Mucosa of rectum (tissue), 2 donors: ENCODE measurements at regions not wholly inside any gene's neighbourhood (a gene's known extent, or its start where the extent isn't known, plus 50 kb on each side); places are given as distances from the start of the nearest gene placed in this dataset.

Experiments
- H3K27ac ChIP-seq, 2 donors: one replicate each; pipeline ENCODE4 v1.7.0; 2013; ENCODE audit warnings: inconsistent platforms in 2 of 2, low read depth in 2 of 2, low read length in 2 of 2
- H3K27me3 ChIP-seq, 2 donors: one replicate each; pipeline ENCODE4 v1.7.0; 2013; ENCODE audit warnings: low read length in 2 of 2; ENCODE audit not compliant: control insufficient read depth in 2 of 2, insufficient read depth in 2 of 2
- H3K36me3 ChIP-seq, 2 donors: one replicate each; pipeline ENCODE4 v1.7.0; 2013; ENCODE audit warnings: low read length in 2 of 2; ENCODE audit not compliant: control insufficient read depth in 2 of 2, insufficient read depth in 2 of 2
- H3K4me1 ChIP-seq, 2 donors: one replicate each; pipeline ENCODE4 v1.7.0; 2013; ENCODE audit warnings: low read length in 2 of 2, mild to moderate bottlenecking in 1 of 2; ENCODE audit not compliant: control insufficient read depth in 2 of 2, insufficient read depth in 2 of 2
- H3K4me3 ChIP-seq, 2 donors: one replicate each; pipeline ENCODE4 v1.7.0; 2013; ENCODE audit warnings: low read length in 2 of 2
- H3K9ac ChIP-seq, 2 donors: one replicate each; pipeline ENCODE4 v1.7.0; 2013; ENCODE audit warnings: low read length in 2 of 2, low read depth in 1 of 2, mild to moderate bottlenecking in 1 of 2
- H3K9me3 ChIP-seq, 2 donors: one replicate each; pipeline ENCODE4 v1.7.0; 2013; ENCODE audit warnings: low read length in 2 of 2; ENCODE audit not compliant: control insufficient read depth in 2 of 2
- donor health status: healthy.
- donor health status: Normal muscosa, but diverticular disease.

DNA sequence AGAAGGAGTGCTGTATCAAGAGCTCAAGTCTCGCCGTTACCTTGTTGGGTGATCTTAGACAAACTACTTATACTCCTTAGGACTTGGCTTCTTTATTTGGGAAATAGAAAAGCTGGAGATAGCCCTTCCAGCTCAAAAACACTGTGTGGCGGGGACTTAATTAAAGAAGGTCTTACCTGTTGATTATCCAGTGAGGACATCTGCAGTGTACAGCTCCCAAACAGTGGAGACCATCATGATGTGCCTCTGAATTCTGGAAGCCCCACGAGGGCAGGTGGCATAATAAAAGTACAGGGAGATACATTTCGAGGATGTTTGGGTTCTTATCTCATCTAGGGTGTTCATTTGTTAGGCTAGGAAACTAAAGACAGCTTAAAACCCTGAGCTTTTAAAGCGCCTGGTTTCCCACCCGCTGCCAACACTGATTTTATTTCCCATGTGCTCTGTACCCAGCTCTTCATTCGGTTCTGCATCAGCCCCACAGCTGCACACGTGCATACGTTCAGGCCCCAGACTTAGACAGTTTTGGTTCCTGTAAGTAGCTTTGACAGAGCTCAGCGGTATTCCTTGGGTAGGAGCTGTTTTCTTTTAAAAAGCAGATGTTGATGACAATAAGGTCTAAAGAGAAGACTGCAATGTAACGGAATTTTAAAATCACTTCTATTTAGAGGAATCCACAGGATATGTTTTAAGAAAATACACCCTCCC lies 80.5 kb upstream of the SIX2 start:
- Histone ChIP-seq H3K36me3 (no peaks in the 10 kb centered on the region), H3K4me1 (no peaks in the 10 kb centered on the region), H3K27ac (no peak overlapping the region), H3K9ac (no peak overlapping the region), H3K27me3 (peaks cover 2 to 7% of the 10 kb centered on the region in 2 donors), H3K4me3 (no peak overlapping the region), H3K9me3 (no peaks in the 10 kb centered on the region)

DNA sequence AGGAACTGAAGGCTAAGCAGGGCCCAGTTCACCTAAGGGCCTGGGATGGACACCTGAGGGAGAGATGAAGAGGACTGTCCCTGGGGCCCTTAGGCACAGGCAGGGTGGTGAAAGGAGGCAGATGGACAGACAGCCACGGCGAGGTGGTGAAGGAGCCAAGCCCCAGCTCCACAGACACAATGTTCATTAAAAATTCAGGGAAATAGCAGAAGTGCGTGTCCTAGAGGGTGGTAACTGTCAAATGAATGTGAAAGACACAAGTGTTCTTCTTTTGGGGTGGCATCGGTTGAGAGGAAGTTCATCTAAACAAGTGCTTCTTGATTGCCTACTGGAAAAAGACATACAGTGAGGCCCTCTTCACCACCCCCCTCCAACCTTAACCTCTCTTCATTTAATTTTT lies 76.2 kb upstream of the SIX2 start:
- no peak overlapping the region for H3K4me3 ChIP-seq
- H3K27ac ChIP-seq = no peak overlapping the region
- no peaks in the 10 kb centered on the region for H3K36me3 ChIP-seq
- H3K27me3 ChIP-seq = no peaks in the 10 kb centered on the region
- no peaks in the 10 kb centered on the region for H3K9me3 ChIP-seq
- no peak overlapping the region for H3K9ac ChIP-seq
- no peaks in the 10 kb centered on the region for H3K4me1 ChIP-seq

DNA sequence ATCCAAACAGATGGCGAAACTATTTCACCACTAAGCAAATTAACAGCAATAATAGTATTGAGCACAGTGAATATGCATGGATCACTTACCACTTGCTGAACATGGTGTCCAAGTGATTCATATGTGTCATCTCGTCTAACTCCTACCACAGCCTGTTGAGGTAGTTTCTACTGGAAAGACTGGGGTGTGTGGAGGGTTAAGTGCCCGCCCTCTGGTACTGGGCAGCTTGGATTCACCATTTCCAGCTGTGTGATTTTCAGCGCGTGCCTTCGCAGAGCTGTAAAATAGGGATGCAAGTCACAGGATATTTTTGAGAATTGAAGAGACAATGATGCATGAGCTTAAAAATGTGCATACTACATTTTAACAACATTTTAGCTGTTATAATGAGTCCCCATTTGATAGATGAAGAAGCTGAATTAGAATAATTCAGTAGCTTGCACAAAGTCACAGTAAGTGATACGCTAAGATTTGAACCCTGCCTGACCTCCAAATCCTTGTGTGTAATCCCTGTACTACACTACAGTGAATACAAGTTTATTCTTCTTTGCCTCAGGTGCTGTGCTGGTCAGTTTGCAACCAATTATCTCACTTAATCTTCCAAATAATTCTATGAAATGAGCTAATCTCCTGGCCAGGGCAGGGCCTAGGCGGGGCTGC lies 75.2 kb upstream of the SIX2 start:
- Histone ChIP-seq H3K27ac (no peak overlapping the region), H3K4me3 (no peak overlapping the region), H3K9ac (no peak overlapping the region), H3K36me3 (no peaks in the 10 kb centered on the region), H3K9me3 (no peaks in the 10 kb centered on the region), H3K27me3 (no peaks in the 10 kb centered on the region), H3K4me1 (no peaks in the 10 kb centered on the region)

DNA sequence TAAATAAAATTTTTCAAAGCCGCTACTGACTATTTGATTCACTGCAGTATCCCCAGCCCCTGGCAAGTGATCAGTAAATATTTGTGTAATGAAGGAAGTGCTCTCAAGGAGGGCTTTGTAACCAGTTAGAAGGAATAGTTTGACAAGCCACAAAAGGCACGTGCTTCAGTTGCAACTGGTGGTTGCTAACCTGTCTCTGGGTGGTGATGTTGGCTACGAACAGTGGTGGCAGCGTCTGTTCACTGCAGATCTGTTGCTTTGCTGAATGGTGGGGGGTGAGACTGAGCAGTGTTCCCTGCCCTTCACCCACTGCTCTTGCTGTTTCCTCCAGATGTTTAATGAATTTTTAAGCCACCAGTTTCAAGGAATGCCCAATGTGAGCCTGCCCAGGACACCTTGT lies 73.9 kb upstream of the SIX2 start:
- Histone ChIP-seq H3K9me3 (no peaks in the 10 kb centered on the region), H3K4me3 (no peak overlapping the region), H3K9ac (no peak overlapping the region), H3K27ac (no peak overlapping the region), H3K4me1 (no peaks in the 10 kb centered on the region), H3K27me3 (no peaks in the 10 kb centered on the region), H3K36me3 (no peaks in the 10 kb centered on the region)

DNA sequence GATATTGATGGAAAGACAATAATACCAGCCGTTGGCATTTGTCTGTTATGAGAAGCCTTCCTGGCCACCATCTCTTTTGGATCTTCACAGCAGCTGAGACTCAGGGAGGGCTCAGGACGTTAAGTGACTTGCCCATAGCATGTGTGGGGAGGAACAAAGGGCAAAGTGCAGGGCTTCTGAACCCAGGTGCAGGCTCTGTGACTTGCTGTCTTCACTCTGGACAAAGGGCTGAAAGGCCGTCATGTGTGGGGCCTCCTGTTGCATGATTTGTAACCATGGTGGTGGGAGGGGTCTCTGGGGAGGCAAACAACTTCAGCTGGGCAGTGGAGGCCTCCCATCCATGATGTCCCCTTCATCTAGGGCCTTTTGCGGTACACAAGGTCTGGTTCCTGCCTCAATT lies 65.5 kb upstream of the SIX2 start:
- no peak overlapping the region for H3K27ac ChIP-seq
- peaks cover 0 to 2% of the 10 kb centered on the region in 2 donors for H3K27me3 ChIP-seq
- no peaks in the 10 kb centered on the region for H3K4me1 ChIP-seq
- no peak overlapping the region for H3K9ac ChIP-seq
- H3K4me3 ChIP-seq = no peak overlapping the region
- no peaks in the 10 kb centered on the region for H3K36me3 ChIP-seq
- no peaks in the 10 kb centered on the region for H3K9me3 ChIP-seq

DNA sequence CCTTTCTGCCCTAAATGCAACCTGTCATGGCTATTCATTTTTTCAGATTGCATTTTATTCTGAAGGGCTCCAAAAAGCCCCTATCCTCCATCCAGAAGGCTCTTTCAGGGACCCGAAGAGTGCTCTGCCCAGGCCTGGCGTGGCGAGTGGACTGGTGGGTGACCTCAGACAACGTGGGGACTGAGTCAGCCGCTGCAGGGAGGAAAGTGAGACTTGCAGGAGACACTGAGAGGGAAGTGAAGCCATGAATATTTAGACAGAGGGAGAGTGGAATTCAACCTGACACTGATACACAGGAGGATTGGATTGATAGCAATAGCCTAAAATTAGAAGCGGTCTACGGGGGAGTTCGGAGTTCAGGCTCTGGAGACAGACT lies 63.6 kb upstream of the SIX2 start:
- Histone ChIP-seq H3K9ac (no peak overlapping the region), H3K27me3 (peaks cover 0 to 2% of the 10 kb centered on the region in 2 donors), H3K9me3 (no peaks in the 10 kb centered on the region), H3K4me3 (no peak overlapping the region), H3K4me1 (no peaks in the 10 kb centered on the region), H3K36me3 (no peaks in the 10 kb centered on the region), H3K27ac (no peak overlapping the region)

DNA sequence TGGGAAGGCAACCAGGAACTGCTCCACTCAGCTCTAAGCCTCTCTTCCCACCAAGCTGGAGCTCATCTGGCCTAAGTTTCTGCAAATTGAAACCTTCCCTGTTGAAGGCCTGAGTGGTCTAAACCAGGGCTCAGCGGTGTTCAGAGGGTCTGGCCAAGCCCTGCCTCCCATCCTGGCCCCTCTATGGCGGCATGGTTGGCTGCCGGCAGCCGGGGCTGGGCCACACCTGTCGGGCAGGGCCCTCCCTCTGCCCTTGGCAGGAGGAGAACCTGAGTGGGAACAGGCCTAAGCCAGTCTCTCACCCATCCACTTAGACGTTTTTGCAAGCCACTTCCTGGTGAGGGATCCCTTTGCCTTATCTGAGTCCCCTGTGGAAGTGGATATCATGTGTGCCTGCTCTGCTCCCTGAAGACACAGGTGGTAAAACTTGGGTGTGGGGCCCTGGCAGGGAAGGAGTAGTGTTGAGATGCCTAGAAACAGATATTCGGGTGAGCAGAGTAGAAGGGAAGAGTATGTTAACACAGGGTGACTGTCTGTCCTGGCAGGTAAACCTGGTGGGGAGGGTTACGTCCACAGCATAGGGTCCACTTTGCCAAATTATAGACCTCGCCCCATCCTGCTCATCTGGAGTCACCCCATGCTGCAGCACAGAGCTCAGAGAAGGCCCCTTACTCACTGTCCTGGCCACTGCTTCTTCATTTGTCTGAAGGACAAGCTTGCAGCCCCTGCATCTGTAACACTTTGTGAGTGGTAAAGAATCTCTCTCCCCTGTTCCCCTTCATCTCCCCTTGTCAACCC lies 63.0 kb upstream of the SIX2 start:
- Histone ChIP-seq H3K36me3 (no peaks in the 10 kb centered on the region), H3K27ac (no peak overlapping the region), H3K9me3 (no peaks in the 10 kb centered on the region), H3K9ac (no peak overlapping the region), H3K4me1 (no peaks in the 10 kb centered on the region), H3K4me3 (no peak overlapping the region), H3K27me3 (peaks cover 0 to 2% of the 10 kb centered on the region in 2 donors)

DNA sequence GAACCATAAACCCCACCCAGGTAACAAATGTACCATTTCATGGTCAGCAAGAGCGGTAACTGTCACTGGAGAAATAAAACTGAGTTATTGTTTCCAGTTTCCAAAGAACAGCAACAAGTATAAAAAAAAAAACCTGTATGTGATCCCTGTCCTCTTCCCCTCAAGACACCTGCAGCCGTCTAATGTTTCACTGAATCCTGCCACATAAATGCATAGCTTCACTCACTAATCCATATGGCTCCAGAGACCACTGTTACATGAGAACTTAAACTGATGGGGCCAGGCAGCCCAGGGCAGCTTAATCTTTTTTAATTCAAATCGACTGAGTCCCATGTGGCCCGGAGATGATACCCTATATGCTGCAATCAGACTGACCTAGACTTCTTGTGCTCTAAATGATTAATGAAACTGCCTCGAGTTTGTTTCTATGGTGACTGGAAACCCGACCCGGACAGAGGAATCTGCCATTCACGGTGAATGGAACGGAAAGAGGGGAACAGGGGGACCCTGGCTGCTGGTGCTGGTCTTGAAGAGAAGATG lies 60.9 kb upstream of the SIX2 start:
- no peak overlapping the region for H3K4me3 ChIP-seq
- H3K27ac ChIP-seq = no peak overlapping the region
- H3K9me3 ChIP-seq = no peaks in the 10 kb centered on the region
- peaks cover 0 to 2% of the 10 kb centered on the region in 2 donors for H3K27me3 ChIP-seq
- no peaks in the 10 kb centered on the region for H3K36me3 ChIP-seq
- no peak overlapping the region for H3K9ac ChIP-seq
- H3K4me1 ChIP-seq = no peaks in the 10 kb centered on the region

DNA sequence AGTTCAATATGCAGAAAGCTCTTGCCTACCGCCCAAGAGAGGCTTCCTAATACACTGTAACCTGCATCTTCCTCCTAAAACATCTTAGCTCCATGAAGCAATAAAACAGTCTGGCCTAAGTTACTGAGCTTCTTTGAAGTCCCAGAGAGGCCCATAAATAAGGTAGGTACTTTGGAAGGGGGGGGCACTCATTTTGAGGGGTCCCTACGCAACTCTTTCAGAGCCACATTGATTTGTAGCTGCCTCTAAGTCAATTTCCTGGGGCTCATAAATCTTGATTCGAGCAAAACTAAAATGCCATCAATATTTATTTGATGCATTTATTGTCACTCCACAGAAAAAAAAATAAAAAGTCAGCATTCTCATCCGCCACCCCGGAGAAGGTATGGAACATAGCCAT lies 60.4 kb upstream of the SIX2 start:
- Histone ChIP-seq H3K27ac (no peak overlapping the region), H3K36me3 (no peaks in the 10 kb centered on the region), H3K9me3 (no peaks in the 10 kb centered on the region), H3K4me3 (no peak overlapping the region), H3K4me1 (no peaks in the 10 kb centered on the region), H3K9ac (no peak overlapping the region), H3K27me3 (peaks cover 0 to 2% of the 10 kb centered on the region in 2 donors)

DNA sequence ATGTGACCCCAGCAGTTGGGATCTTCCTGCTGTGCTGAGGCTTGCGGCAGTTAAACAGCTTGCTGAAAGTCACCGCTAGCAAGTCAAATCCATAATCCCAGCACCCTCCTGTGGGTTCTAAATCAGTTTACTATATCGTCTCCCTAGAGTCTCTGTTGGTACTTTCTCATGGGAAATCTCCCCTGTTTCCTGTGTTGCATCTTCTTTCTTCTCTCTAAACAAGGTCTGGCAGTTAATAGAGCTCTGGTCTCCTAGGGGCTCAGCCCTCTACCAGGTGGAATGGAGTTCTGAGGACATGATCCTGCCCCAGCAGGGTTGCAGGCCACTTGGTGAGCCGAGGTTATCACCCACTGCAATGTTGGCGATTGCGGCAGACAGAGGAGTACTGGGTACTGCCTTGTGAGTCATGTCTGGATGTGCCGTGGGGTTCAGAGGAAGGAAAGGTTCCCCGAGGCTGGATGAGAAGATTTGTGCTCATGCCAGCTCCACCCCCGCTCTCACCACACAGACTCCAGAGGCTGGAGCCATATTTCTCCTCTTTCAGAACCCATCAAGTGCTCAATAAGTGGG lies 59.4 kb upstream of the SIX2 start:
- H3K4me3 ChIP-seq = no peak overlapping the region
- H3K27ac ChIP-seq = no peak overlapping the region
- H3K27me3 ChIP-seq = no peaks in the 10 kb centered on the region
- H3K4me1 ChIP-seq = no peaks in the 10 kb centered on the region
- no peaks in the 10 kb centered on the region for H3K9me3 ChIP-seq
- no peaks in the 10 kb centered on the region for H3K36me3 ChIP-seq
- H3K9ac ChIP-seq = no peak overlapping the region
